DMS153 treated with DMSO at 0.1 percent for 48 hours (cell line): ENCODE measurements at regions not wholly inside any gene's neighbourhood (a gene's known extent, or its start where the extent isn't known, plus 50 kb on each side); places are given as distances from the start of the nearest gene placed in this dataset.

ENCODE experiments used
- DNase-seq: peaks from one replicate; lab custom pipeline; 2025; ENCODE audit not compliant: unreplicated experiment; lab: John Stamatoyannopoulos, UW

DNA sequence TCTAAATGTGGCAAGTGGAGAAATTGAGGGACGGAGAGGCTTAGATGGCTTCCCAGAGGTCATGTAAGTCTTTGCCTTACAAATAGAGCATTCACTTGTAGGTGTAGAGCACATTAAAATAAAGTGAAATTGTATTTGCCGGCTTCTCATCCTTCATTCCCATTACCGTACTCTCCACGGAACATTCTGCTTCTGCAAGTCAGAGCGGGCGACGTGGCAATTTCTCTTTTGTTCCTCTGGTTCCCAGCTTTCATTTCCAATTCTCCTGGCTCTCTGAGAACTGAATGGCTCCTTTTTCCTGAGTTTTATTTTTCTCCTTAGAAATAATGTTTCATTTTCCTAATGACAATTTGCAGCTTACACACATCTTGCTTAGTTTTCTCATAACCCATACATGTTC is 51.3 kb upstream of the PFKP start:
- no peak for DNase-seq

DNA sequence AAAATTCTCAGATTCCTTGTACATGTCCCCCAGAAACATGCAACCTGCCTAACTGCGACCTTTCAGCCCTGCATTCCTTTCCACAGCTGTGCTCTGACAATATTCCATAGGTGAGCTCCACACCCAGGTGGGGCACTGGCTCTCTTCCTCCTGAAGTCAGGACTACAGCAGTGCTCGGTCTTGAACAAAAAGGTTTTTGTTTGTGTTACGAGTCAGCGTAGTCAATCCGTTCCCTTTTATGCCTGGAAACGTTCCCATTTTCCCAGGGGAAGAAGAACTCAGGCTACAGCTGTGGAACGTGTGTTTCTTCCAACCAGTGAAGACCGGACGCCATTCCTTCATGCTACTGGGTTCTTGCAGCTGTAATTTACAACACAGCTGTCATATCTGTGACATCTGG is 52.4 kb upstream of the PFKP start:
- DNase-seq = no peak

DNA sequence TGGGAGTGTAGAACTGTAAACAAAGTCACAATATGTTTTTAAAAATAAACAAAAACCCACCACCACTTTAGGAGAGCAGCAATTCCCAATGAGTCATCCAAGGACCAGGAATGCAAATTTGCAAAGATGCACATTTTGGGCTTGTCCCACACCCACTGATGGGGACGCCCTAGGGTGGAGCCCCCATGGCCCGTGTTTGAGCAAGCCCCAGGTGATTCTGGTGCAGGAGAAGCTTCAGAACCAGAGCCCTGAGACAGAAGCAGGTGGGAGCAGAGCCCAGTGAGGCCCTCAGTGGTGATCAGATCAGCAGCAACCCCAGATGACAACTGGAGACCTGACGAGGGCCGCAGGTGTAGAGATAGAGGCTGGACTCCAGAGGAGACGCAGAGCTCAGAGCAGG is 55.1 kb upstream of the PFKP start:
- no peak for DNase-seq

DNA sequence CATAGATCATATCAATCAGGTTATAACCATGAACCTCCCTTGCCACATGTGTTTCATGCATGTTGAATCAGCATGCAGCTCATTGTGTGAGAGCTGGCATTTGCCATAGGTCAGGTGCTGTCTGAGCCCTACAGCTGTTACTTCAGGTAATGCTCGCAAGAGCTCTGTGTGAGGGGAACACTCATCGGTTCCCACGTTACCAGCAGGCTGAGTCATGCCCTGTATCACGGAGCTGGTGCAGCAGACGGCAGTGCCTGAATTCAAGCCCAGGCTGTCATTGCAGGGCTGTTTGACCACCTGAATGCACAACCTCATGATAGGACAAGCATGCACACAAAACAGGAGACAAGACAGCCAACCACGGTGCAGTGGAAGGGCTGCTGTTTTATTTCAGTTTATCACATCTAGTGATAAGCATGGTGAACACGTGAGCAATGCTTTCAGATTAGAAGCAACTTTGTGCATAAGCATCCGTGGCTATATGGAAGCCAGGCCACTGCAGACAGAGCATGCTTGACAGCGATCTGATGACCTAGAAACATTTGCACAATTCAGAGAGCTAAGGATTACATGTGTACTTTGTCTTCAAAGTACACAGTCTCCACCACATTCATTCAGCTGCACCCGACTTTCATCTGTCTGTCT is 56.4 kb upstream of the PFKP start:
- no peak for DNase-seq

DNA sequence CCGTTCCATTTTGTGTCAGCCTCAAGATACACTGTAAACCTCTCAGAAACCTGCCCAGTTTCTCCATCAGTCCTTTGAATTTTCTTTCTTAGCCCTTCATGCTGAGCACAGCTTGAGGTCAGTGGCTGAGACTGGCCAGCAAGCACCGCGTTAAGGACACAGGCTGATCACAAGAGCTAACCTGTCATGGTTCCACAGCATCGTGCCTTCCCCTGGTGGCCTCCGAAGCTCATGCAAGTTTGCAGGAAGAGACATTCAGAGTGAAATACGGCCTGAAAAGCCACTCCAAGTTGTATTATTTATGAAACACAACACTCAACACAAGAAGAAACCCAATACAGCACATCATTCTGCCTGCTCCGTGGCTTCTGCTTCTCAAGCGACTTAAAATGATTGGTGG is 57.0 kb upstream of the PFKP start:
- no peak for DNase-seq

DNA sequence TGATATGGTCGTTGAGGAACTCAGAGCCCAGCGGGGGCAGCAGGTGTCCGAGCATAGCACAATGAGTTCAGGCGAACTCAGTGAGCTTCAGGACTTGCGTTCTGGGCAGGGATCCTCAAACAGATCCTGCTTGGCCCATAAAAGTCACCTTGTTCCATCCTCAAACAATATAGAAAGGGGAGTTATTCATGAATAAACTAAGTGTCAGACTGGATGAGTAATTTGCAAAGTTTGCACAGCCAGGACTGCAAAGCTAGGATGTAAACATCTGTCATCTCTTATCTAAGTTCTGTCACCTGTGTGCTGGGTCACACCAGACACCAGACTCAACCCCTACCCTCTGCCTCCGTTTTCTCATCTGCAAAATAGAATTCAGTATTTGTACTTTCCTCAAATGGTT is 58.0 kb upstream of the PFKP start:
- no peak for DNase-seq

DNA sequence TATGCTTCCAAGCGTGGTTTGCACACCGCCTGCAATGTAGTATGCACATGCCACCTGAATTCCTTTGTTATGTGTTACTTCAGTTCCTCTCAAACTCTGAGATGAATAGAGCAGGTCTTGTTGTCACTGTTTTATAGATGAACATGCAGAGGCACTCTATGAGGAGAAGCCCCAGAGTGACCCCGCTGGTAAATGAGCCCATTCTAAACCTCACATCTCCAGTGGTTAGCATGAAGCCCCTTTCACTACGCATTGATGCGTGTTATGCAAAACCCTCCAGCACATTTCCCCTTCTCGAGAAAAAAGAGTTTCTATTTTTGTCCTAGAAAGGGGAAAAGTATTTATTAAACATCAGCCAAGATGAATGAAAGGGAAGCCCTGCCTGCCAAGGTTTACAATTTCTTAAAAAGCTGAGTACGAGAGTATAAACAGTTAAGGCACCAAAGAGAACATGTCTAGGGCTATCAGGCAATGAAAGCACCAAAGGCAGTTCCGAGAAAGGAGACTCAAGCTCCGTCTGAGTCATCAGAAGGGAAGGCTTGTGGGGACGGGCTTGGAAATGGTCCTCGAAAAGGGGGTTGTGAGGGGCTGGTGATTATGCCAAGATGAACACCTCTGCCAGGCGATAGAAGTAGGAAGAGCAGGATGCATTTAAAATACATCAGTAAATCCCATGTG is 58.7 kb upstream of the PFKP start:
- DNase-seq = no peak

DNA sequence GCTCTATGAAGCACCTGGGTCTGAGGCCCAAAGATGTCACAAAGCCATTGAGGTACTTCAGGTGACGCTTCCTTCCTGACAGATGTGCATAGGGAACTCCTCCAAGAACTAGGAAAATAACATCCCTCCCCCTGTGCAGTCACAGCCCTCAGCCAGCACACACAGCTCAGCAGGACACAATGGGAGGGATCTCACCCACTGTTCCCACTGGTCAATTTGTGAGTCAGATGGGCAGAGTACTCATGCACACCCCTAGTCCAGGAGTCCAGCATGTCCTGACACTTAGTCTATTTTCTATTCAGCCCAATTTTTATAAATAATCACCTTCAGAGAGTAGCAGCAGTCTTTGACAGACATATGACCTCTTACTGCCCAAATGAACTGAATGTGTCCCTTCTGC is 60.7 kb upstream of the PFKP start:
- DNase-seq = no peak

DNA sequence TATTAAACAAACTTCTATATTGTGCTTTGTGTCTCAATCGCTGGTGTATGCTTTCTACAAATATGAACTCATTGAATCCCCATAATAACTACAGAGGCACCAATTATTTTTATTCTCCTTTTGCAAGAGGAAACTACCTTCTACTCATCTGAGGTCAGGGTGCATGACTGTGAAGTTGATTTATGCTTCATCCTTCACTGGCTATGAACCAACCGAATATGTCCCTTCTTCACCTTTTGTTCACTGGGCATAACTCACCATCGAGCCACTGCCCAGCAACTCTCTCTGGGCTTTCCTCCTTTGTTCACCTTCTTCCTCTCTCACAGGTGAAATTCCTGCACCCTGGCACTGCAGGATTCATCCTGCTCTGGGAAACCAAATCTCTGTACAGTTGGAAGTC is 61.3 kb upstream of the PFKP start:
- no peak for DNase-seq

DNA sequence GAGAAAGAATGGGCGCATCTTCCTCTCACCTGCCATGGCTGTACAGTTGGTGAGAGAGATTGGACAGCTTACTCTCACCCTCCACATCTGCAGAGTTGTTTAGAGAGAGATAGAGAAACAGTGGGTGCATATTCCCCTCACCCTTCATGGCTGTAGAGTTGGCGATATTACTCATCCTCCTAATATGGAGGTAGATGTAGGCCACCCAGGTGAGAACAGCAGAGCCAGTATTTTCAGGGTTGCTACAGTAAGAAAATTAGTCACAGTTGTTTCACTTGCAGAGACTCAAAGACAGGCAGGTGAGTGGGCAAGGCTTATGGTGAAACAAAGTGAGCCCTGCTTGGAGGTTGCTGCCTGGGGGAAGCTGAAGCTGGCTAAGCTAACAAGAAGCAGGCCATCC is 65.0 kb upstream of the PFKP start:
- DNase-seq = no peak

DNA sequence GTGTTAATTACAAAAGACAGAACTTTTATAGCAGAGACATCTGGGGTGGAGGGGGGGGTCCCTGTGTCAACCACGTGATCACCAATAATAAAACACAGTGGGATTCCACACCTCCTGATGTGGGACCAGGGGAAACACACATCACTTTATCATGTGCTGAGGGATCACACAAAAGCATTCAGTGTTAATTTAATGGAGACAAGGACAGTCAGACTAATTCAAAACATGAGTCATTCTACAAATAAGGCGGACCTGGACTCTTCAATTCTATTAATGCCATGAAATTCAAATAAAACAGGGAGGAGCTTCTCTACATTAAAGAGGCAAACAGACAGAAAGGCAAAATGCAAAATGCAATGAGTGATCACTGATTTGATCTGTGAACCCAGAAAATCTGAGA is 67.3 kb upstream of the PFKP start:
- no peak for DNase-seq

DNA sequence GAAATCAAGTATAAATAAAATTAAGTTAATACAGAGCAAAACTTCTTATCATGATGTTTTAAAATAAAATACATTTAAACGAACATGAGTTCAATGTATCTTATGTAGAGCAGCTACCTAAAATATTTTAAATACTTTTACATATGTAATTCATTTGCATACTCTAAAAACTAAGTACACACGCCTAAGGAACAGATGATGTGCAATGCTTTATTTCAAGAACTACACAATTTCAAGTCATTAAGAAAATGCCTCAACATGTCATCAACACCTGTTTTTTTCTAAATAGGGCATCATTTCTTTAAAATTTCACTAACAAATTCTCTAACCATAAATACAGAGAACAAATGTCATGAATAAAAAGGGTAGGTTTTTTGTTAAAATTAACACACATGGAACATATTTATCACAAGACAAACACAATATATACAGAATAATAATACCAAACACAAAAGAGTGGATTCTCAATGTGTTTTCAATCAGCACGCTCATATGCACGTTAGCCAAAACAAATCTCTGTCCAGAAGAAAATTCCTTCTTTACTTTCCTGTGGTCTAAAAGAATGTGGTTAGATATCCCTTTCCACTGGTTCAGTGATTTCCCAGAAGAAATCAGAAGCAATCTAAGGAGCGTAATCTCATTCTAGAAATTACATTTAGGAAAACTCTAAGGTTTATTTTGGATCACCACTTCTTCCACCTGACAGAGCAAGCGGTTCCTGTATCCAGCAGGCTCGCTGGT is 73.0 kb upstream of the PFKP start:
- DNase-seq = no peak

DNA sequence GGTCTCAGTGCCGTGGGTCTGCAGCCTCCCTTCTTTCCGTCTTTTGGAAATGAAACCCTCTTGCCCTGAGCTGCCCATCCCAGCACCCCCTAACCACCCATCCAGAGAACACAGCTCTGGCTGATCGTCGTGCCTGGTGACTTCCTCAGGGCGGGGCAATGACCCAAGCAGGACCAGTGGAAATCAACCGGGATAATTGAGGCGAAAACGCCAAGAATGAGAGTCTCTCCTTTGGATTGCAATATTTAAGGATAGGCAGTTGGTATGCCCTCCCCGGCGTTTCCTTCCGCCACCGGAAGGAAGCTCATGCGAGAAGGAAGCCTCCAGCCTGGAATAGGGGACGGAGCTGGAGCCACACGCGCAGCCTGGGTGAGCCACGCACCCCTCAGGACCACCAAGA is 73.7 kb upstream of the PFKP start:
- DNase-seq = no peak

DNA sequence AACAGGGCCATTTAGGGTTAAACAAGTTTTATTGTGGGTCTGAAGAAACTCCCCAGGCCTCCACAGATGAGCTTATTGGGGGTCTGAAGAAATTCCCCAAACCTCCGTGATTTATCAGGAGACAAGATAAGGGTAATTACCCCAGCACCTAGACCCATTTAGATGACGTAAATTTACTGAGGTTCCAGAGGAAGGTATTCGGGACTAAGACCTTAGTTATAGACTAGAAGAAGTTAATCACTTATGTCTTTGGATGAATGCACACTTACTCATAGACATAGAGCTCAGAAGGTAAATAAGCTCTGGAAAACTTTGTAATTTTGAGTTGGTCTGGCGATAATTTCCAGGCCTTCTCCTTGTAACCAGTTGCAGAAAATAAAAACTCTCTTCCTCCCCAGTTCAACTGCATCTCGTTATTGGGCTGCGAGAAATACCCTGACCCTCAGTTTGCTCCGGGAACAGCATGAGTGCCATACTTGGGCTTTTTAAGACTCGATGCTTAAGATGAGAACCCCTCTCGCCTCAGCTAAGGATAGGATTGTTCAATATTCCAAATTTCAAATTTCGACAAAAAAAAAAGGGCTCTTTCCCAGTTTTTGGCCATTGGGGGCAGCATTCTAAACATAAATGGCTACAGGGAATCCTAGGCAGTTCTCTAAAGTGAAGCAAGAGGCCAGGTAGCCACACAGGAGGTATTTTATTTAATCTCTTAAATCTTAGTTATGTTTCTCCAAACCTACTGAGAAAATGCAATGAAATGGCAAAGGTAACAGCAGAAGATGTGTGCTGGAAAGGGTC is 74.7 kb upstream of the PFKP start:
- no peak for DNase-seq

DNA sequence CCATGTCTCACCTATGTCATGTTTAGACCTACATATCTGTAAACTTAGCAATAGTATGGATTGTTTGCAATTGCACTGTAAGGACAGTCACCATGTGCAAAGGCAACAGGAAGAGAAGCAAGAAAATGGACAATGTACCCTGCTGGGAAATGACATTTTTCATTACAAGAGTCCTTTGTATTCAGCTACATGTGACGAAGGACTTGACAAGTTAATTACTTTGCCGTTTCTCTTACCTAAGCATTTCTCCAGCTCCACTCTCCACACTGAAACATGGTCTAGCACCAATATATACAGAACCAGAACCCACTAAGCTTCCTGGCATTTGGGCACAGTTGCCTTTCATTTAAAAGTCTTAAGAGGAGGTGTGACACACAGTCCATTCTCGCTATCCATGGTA is 76.6 kb upstream of the PFKP start:
- DNase-seq = no peak

DNA sequence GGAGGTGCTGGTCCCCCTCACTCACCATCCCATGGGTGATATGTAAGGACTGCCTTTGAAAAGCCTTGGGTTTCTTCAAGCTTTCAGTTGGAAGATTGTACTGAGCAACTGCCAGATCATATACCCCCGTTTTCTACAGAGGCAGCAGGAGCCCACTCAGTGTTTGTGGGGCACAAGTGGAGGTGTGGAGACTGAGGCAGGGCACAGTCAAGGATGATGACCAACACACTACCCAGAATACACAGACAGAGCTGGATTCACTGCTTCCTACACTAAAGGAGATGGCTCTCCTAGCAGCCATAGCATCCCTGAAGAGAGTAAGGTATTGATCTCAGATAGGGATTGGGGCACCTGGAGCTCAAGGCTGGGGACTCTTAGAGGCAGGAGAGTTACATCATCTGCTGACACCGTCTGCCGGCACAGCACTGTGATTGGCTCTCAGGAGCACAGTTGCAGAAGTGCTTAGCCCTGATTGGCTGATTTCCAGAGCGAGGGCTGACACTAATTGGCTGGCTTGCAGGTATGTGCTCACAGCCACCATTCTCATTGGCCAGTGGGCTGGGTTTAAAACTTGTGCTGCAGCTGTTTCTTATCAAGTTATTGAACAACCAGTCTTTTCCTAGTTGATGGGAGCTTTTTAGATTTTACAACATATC is 77.9 kb upstream of the PFKP start:
- no peak for DNase-seq

DNA sequence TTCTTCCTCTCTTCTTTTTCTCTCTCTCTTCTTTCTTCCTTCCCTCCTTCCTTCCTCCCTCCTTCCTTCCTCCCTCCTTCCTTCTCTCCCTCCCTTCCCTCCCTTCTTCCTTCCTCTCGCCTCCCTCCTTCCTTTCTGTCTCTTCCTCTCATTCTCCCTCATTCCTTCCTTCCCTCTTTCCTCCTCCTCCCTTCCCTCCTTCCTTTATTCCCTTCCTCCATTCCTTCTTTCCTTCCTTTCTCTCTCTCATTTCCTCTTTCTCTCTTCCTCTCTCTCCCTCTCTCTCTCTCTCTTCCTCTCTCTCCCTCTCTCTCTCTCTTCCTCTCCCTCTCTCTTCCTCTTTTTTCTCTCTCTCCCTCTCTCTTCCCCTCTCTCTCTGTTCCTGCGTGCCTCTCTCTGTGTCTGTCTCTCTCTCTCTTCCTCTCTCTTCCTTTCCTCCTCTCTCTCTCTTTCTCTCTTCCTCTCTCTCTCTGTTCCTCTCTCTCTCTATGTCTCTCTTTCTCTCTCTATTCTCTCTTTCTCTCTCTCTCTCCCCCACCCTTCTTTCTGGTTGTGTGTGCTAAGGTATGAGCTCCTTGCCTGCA is 80.1 kb upstream of the PFKP start:
- DNase-seq = no peak

DNA sequence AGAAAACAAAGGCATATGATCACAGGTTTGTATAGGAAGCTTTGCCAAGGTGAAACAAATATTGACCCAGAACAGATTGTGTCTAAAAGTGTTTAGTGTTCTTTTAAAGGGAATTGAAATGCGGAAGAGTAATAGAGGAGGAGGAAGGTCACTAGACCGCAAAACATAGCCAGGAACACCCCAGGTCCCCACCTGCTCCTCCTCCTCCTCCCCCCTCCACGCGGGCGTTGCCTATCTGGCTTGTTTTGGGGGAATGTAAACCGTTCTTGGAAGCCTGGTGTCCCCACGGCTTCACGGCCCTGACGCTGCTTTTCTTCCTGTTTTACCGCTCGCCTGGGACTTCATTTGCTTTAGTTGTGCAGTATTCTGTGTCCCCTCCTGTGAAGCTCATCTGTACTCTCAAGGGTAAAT is 81.0 kb upstream of the PFKP start:
- no peak for DNase-seq

DNA sequence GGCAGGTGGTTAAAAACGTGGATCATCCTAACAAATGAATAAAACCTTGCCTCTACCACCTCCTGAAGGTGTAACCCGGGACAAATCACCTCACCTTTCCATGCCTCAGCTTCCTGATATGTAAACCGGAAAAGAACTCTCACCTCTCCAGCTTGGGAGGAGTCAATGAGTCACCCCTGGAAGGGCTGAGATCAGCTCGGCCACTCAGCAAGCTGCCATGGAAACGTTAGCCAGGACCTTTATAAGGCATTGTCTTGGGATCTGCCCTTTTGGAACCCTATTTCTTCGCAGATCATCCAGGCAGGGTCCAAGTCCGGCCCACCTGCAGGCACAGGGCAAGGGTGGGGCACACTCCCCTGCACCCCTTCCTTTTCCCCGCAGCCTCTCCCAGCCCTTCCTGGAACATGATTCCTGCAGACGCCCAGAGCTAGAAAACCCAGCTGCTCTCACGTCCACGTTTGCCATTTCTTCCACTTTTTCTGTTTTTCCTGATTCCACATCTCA is 81.6 kb upstream of the PFKP start:
- peak; percentile 35 for DNase-seq

DNA sequence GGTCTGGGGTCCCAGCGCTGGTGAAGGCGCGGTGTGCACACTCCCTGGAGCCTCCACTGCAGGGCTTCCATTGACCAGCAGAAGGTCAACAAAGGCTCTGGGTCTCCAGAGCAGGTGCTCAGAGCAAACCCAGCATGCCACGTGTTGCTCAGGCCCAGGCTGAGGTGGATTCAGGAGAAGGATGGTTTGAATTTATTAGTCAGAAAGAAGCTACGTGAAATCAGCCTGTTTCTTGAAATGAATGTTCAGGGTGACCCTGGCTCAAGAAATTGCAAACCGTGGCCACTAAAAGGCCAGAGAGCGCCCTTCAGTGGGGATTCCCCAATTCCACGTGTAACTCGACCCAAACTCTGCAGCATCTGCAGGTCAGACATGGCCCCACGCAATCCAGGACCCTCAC is 82.7 kb upstream of the PFKP start:
- no peak for DNase-seq

DNA sequence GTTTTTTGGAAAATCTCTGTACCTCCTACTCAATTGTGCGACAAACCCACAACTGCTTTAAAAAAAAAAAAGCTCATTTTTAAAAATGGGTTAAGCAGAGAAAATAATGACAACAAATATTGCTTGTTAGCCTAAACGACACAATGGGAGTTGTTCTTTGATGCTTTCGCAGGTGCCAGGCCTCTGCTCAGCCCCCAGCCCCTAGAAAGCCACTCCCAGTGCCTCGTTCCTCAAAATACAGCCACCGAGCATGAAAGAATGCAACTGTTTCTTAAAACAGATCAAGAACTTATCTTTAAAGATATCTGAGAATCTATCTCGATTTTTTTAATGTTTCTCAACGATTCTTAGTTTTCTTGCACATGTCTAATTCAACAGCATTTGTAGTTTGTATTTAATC is 85.2 kb upstream of the PFKP start:
- no peak for DNase-seq
